ENCODE measurements at regions not wholly inside any gene's neighbourhood (a gene's known extent, or its start where the extent isn't known, plus 50 kb on each side); places are given as distances from the start of the nearest gene placed in this dataset. TPM values are rescaled to one million over a fixed set of nuclear protein-coding genes. Genes with fewer than 3 reads are reported as not detected.

DNA sequence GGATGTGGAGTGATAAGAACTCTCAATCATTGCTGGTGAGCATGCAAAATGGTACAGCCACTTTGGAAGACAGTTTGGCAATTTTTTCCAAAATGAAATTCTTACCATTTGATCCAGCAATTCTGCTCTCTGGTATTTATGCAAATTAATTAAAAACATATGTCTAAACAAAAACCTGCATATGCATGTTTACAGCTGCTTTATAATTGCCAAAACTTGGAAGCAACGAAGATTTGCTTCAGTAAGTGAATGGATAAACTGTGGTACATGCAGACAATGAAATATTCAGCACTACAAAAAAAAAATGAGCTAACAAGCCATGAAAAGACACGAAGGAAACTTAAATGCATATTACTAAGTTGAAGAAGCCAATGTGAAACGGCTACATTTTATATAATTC, 55.5 kb upstream of the SMLR1 start:
- no peaks in the 10 kb centered on the region for H3K36me3 ChIP-seq
- 68 to 74% methylated on average over 3 of the region's 3 CpGs for WGBS, 2 donors
- intact Hi-C loops (cut with DNase I) = no loop called here

DNA sequence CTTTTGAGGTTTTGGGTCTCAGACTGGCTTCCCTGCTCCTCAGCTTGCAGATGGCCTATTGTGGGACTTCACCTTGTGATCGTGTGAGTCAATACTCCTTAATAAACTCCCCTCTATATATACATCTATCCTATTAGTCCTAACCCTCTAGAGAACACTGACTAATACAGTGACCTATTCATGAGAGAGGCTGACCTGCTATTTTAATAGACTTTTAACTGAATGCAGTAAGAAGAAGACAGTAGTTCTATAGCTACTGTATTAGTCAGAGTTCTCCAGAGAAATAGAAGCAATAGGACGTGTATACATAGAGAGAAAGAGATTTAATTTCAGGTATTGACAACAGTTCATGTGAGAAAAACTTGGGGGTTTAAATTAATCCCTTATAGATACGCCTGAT, 53.3 kb upstream of the SMLR1 start:
- WGBS, 2 donors = 82 to 86% methylated on average over 3 of the region's 3 CpGs
- intact Hi-C loops (cut with DNase I) = no loop called here
- no peak for DNase-seq
- Histone ChIP-seq H3K9me3 (no peaks in the 10 kb centered on the region), H3K36me3 (no peaks in the 10 kb centered on the region), H3K4me1 (no peaks in the 10 kb centered on the region), H3K27me3 (no peaks in the 10 kb centered on the region), H3K27ac (no peak overlapping the region), H3K4me3 (replicated peaks in 1 of 3) (no peak overlapping the region)
- TF ChIP-seq POLR2A (IDR thresholded peaks at IDR 0.05) = no peak
- TF ChIP-seq, protein P1, sequence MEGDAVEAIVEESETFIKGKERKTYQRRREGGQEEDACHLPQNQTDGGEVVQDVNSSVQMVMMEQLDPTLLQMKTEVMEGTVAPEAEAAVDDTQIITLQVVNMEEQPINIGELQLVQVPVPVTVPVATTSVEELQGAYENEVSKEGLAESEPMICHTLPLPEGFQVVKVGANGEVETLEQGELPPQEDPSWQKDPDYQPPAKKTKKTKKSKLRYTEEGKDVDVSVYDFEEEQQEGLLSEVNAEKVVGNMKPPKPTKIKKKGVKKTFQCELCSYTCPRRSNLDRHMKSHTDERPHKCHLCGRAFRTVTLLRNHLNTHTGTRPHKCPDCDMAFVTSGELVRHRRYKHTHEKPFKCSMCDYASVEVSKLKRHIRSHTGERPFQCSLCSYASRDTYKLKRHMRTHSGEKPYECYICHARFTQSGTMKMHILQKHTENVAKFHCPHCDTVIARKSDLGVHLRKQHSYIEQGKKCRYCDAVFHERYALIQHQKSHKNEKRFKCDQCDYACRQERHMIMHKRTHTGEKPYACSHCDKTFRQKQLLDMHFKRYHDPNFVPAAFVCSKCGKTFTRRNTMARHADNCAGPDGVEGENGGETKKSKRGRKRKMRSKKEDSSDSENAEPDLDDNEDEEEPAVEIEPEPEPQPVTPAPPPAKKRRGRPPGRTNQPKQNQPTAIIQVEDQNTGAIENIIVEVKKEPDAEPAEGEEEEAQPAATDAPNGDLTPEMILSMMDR (IDR thresholded peaks at IDR 0.05) = no peak

More for the DNA sequence above, 55.5 kb upstream of the SMLR1 start:
- Histone ChIP-seq H3K4me3 (replicated peaks in 1 of 3) (no peak overlapping the region), H3K4me1 (no peaks in the 10 kb centered on the region), H3K27ac (no peak overlapping the region), H3K27me3 (no peaks in the 10 kb centered on the region), H3K9me3 (no peaks in the 10 kb centered on the region)
- DNase-seq = no peak
- TF ChIP-seq, protein P1 (IDR thresholded peaks at IDR 0.05) = no peak
- TF ChIP-seq POLR2A (IDR thresholded peaks at IDR 0.05) = no peak

DNA sequence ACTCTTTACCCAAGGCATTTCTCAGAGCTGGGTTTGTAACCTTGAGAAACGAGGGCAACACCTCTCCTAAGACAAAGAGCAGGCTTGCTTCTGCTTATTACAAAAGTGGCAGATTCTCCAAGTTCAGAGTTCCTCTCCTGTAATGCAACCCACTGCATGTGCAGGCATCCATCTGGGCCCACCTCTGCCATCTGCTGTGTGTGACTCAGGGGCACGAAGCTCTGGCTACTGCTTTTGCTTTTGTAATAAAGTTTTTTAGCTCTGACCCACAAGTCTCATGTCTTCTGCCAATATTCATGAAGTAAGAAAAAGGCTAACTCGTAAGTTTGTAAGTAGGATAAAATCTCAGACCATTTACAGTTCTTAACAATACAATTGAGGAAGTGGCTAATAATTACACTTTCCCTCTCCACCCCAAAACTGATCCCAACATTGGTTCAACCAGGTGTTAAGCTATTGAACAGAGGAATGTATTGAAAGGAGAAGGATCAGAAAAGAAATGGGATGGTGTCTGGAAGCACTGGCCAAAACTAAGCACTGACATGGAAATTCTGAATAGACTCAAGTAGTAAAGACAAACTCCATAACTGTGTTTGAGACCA, 51.7 kb upstream of the SMLR1 start:
- no peak for DNase-seq
- 63 to 67% methylated on average over 3 of the region's 3 CpGs for WGBS, 2 donors

DNA sequence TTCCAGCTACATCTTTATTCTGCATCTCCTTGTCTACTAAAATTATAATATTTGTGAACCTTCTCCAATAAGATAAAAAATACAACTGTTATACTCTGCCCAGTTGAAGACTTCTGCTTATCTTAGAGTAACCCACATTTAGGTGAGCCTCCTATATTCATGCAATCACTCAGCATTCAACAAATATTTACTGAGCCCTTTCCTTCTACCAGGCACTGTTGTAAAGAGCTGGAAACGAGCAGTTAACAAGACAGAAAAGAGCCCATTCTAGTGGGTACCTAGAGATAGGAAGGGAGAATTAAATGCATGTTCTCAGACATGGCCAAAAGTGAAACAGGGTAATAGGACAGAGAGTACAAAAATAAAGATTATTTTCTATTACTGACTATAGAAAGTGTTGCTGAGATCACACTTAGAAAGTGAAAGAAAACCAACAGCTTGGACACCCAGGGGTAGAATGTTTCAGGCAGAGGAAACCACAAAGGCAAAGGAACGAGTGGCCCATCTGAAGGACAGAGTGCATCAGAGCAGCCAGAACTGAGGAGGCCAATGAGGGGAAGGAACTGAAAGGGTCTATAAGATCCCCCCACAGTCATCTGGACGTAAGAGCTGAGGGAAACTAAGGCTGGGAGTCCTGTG, 50.8 kb upstream of the SMLR1 start:
- no peaks in the 10 kb centered on the region for H3K36me3 ChIP-seq
- WGBS, 2 donors = 44 to 46% methylated on average over 3 of the region's 3 CpGs
- H3K27me3 ChIP-seq = no peaks in the 10 kb centered on the region
- no peak overlapping the region for H3K27ac ChIP-seq
- H3K9me3 ChIP-seq = no peaks in the 10 kb centered on the region
- H3K4me1 ChIP-seq = no peaks in the 10 kb centered on the region
- intact Hi-C loops (cut with DNase I) = no loop called here
- TF ChIP-seq, protein P1 (IDR thresholded peaks at IDR 0.05) = no peak
- TF ChIP-seq POLR2A (IDR thresholded peaks at IDR 0.05) = no peak
- no peak overlapping the region for H3K4me3 ChIP-seq (replicated peaks in 1 of 3)
- DNase-seq = no peak

More for the DNA sequence above, 51.7 kb upstream of the SMLR1 start:
- no peaks in the 10 kb centered on the region for H3K27me3 ChIP-seq
- no peaks in the 10 kb centered on the region for H3K36me3 ChIP-seq
- no peaks in the 10 kb centered on the region for H3K9me3 ChIP-seq
- no peak overlapping the region for H3K27ac ChIP-seq
- no peak for TF ChIP-seq POLR2A (IDR thresholded peaks at IDR 0.05)
- TF ChIP-seq, protein P1 (IDR thresholded peaks at IDR 0.05) = no peak
- no peaks in the 10 kb centered on the region for H3K4me1 ChIP-seq
- intact Hi-C loops (cut with DNase I) = no loop called here
- no peak overlapping the region for H3K4me3 ChIP-seq (replicated peaks in 1 of 3)

Small RNA genes lying in the stretch of these regions (small RNA-seq; reads per million reads assigned to genes)
- not detected for gene RF00019
